LoVo (cell line): ENCODE measurements at regions not wholly inside any gene's neighbourhood (a gene's known extent, or its start where the extent isn't known, plus 50 kb on each side); places are given as distances from the start of the nearest gene placed in this dataset.
"Not testable (repeated sequence)": the region's sequence is repeated elsewhere in the genome, so short reads cannot be mapped to it uniquely, and the experiment has no call there.

Experiments
- DNase-seq: peaks from one replicate; pipeline ENCODE4 v3.0.0-alpha.2; 2016; ENCODE audit warnings: low spot score

- no peak for DNase-seq
Observed at GRCh38 chr7:25454020-25454419, 225.7 kb upstream of the NPVF start.

- no peak for DNase-seq
Observed at GRCh38 chr7:25454562-25455041, 226.3 kb upstream of the NPVF start.

GRCh38 chr7:25455683-25456251 lies 227.5 kb upstream of the NPVF start:
- DNase-seq, result no peak

GRCh38 chr7:25456467-25457171 lies 228.3 kb upstream of the NPVF start:
- no peak for DNase-seq

GRCh38 chr7:25459057-25459456 lies 230.8 kb upstream of the NPVF start:
- DNase-seq, result no peak

GRCh38 chr7:25460433-25460832 lies 232.1 kb upstream of the NPVF start:
- DNase-seq, result no peak

GRCh38 chr7:25469669-25470068 lies 241.4 kb upstream of the NPVF start:
- no peak for DNase-seq

- no peak for DNase-seq
Observed at GRCh38 chr7:25476863-25477499, 248.7 kb upstream of the NPVF start.

- DNase-seq, result not testable (repeated sequence)
Observed at GRCh38 chr7:25478221-25478620, 249.9 kb upstream of the NPVF start.

GRCh38 chr7:25478925-25479324 lies 250.6 kb upstream of the NPVF start:
- no peak for DNase-seq

GRCh38 chr7:25481891-25482290 lies 253.6 kb upstream of the NPVF start:
- DNase-seq, result no peak

- DNase-seq, result no peak
Observed at GRCh38 chr7:25482631-25483030, 254.3 kb upstream of the NPVF start.

GRCh38 chr7:25485026-25485425 lies 256.7 kb upstream of the NPVF start:
- no peak for DNase-seq

GRCh38 chr7:25486656-25487055 lies 258.4 kb upstream of the NPVF start:
- DNase-seq, result no peak

- no peak for DNase-seq
Observed at GRCh38 chr7:25493805-25494366, 265.6 kb upstream of the NPVF start.

- DNase-seq, result no peak
Observed at GRCh38 chr7:25494896-25495295, 266.6 kb upstream of the NPVF start.

- DNase-seq, result no peak
Observed at GRCh38 chr7:25495342-25496250, 267.3 kb upstream of the NPVF start.

GRCh38 chr7:25496476-25497368 lies 268.4 kb upstream of the NPVF start:
- DNase-seq, result no peak

- no peak for DNase-seq
Observed at GRCh38 chr7:25500393-25500921, 272.2 kb upstream of the NPVF start.

GRCh38 chr7:25503306-25503705 lies 275.0 kb upstream of the NPVF start:
- DNase-seq, result no peak
